Upper lobe of left lung (tissue), 4 donors: ENCODE measurements at regions not wholly inside any gene's neighbourhood (a gene's known extent, or its start where the extent isn't known, plus 50 kb on each side); places are given as distances from the start of the nearest gene placed in this dataset.

Experiments
- EP300 ChIP-seq, 4 donors: sonication (generic); formaldehyde crosslinking; IDR thresholded peaks; one replicate each; pipeline ENCODE4 v1.5.1; 2017; ENCODE audit warnings: antibody characterized with exemption in 4 of 4, control low read depth in 2 of 4
- POLR2A ChIP-seq, 4 donors: fragments of 450-650 bp; IDR thresholded peaks; one replicate each; pipeline ENCODE4 v1.5.1; 2016 to 2017; ENCODE audit warnings: antibody characterized with exemption in 4 of 4, mild to moderate bottlenecking in 2 of 4
- POLR2AphosphoS5 ChIP-seq, 2 donors: sonication (generic); formaldehyde crosslinking; IDR thresholded peaks; one replicate each; pipeline ENCODE4 v1.5.1; 2017; ENCODE audit warnings: antibody characterized with exemption in 2 of 2
- TF ChIP-seq, protein P1 (sequence below), 6 experiments: fragments of 450-650 bp in 4 of 6; fragments of 200-600 bp in 2 of 6; sonication (generic) in 2 of 6; IDR thresholded peaks; one replicate each; pipeline ENCODE4 v1.5.1; 2016 to 2019; ENCODE audit warnings: antibody characterized with exemption in 6 of 6

DNA sequence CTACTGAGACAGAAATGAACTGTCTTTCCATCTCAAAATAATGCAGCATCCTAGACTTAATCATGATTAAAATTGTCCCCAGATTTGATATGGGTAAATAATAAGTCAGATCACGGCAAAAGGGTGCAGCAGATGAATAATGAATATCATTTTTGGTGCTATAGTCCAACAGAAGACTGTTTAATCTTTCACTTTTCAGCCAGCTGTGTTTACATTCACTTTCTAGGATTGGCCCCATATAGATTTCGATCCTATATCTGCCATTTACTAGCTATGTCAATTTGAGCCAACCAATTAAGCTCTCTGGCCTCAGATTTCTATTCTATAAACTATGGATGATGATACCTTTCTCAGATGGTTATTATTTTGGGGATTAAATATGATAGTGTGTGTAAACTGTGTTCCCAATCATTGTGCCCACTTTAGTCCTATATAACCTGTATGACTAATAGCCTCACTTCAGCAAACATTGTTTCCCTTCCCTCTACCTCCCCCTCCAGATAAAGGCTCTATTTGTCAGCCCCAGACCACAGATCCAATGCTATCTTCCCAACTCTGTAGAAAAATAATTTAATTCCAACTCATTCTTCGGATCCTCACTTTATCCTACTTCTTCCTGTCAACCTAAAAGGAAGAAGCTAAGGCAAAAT, 53.6 kb upstream of the NT5E start:
- TF ChIP-seq POLR2A (IDR thresholded peaks at IDR 0.05) (no peak), POLR2AphosphoS5 (IDR thresholded peaks at IDR 0.05) (no peak), EP300 (IDR thresholded peaks at IDR 0.05) (no peak)
- TF ChIP-seq, protein P1, sequence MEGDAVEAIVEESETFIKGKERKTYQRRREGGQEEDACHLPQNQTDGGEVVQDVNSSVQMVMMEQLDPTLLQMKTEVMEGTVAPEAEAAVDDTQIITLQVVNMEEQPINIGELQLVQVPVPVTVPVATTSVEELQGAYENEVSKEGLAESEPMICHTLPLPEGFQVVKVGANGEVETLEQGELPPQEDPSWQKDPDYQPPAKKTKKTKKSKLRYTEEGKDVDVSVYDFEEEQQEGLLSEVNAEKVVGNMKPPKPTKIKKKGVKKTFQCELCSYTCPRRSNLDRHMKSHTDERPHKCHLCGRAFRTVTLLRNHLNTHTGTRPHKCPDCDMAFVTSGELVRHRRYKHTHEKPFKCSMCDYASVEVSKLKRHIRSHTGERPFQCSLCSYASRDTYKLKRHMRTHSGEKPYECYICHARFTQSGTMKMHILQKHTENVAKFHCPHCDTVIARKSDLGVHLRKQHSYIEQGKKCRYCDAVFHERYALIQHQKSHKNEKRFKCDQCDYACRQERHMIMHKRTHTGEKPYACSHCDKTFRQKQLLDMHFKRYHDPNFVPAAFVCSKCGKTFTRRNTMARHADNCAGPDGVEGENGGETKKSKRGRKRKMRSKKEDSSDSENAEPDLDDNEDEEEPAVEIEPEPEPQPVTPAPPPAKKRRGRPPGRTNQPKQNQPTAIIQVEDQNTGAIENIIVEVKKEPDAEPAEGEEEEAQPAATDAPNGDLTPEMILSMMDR (IDR thresholded peaks at IDR 0.05): no peak
